Endothelial cell of umbilical vein (primary cell): ENCODE measurements at regions not wholly inside any gene's neighbourhood (a gene's known extent, or its start where the extent isn't known, plus 50 kb on each side); places are given as distances from the start of the nearest gene placed in this dataset.

Source experiments
- BruUV-seq: library from RNA; stranded (reverse); fragments of 400-500 nt; replicated peaks from 2 replicates; lab custom pipeline; 2021; lab: Mats Ljungman, UMichigan
- CTCF ChIA-PET: fragments of 300-600, 350-600 bp; sonication (Branson Sonifier 250); formaldehyde crosslinking; loops from one replicate; lab custom pipeline; 2021; ENCODE audit warnings: antibody characterized with exemption, inconsistent platforms; lab: Charles Lee
- POLR2A ChIA-PET: fragments of 300-600, 350-600 bp; sonication (Branson Sonifier 250); formaldehyde crosslinking; loops from one replicate; lab custom pipeline; 2021; ENCODE audit warnings: antibody characterized with exemption, inconsistent platforms; lab: Charles Lee
- DNase-seq: peaks from one replicate; pipeline ENCODE4 v3.0.0-alpha.2; 2011; ENCODE audit warnings: low read depth, low spot score
- FAIRE-seq: peaks from 2 replicates; lab custom pipeline; 2011; peaks lifted over from hg19 to GRCh38; lab: Jason Lieb, UNC
- H2AFZ ChIP-seq: 2 replicates; pipeline ENCODE4 v1.6.0; 2012; ENCODE audit warnings: low read depth, low read length, control low read depth, inconsistent platforms
- H3K27ac ChIP-seq: 2 replicates; pipeline ENCODE4 v1.5.1; 2011; ENCODE audit warnings: low read depth, mild to moderate bottlenecking, control low read depth, low read length, moderate library complexity; ENCODE audit not compliant: insufficient read depth
- H3K27me3 ChIP-seq, 2 experiments: 2 replicates each; pipeline versions ENCODE4 v1.6.0 to v1.6.1; 2011; ENCODE audit warnings: low read length in 2 of 2, mixed read lengths in 1 of 2; ENCODE audit not compliant: control insufficient read depth in 2 of 2, insufficient read depth in 2 of 2
- H3K36me3 ChIP-seq, 2 experiments: 2 replicates in 1 of 2; 3 replicates in 1 of 2; pipeline ENCODE4 v1.5.1; 2011; ENCODE audit warnings: low read length in 2 of 2, mild to moderate bottlenecking in 1 of 2, moderate library complexity in 1 of 2; ENCODE audit not compliant: control insufficient read depth in 2 of 2, insufficient read depth in 2 of 2; ENCODE audit errors: extremely low read depth in 1 of 2
- H3K4me1 ChIP-seq: 3 replicates; pipeline ENCODE4 v1.5.1; 2011; ENCODE audit warnings: mild to moderate bottlenecking, low read length; ENCODE audit not compliant: control insufficient read depth, insufficient read depth; ENCODE audit errors: extremely low read depth
- H3K4me2 ChIP-seq: 2 replicates; pipeline ENCODE4 v1.6.1; 2011; ENCODE audit warnings: low read length, control low read depth, mixed read lengths; ENCODE audit not compliant: insufficient read depth
- H3K4me3 ChIP-seq, 3 experiments: fragments of 200-600 bp in 1 of 3; sonication (generic), shearing (Covaris generic) in 1 of 3; replicated peaks in 1 of 3; 2 replicates each; pipeline ENCODE4 v1.5.1; 2011 to 2016; ENCODE audit warnings: control low read depth in 3 of 3, low read length in 3 of 3, mild to moderate bottlenecking in 2 of 3, inconsistent platforms in 1 of 3, low read depth in 1 of 3, moderate library complexity in 1 of 3; ENCODE audit not compliant: insufficient read depth in 1 of 3
- H3K79me2 ChIP-seq: 2 replicates; pipeline ENCODE4 v1.6.0; 2012; ENCODE audit warnings: low read length, inconsistent platforms; ENCODE audit not compliant: control insufficient read depth, insufficient read depth
- H3K9ac ChIP-seq: replicated peaks from 2 replicates; pipeline ENCODE3; 2011; ENCODE audit warnings: low read length, control low read depth; ENCODE audit not compliant: insufficient read depth; ENCODE audit errors: extremely low read depth
- H3K9me1 ChIP-seq: replicated peaks from 3 replicates; pipeline ENCODE4 v1.6.0; 2011; ENCODE audit warnings: mild to moderate bottlenecking, low read length; ENCODE audit not compliant: control insufficient read depth, insufficient read depth; ENCODE audit errors: extremely low read depth
- H3K9me3 ChIP-seq: replicated peaks from 2 replicates; pipeline ENCODE4 v1.5.1; 2012; ENCODE audit warnings: low read length, inconsistent platforms; ENCODE audit not compliant: control insufficient read depth, insufficient read depth
- H4K20me1 ChIP-seq: replicated peaks from 2 replicates; pipeline ENCODE3; 2011; ENCODE audit warnings: mild to moderate bottlenecking, low read length; ENCODE audit not compliant: control insufficient read depth, insufficient read depth; ENCODE audit errors: extremely low read depth
- CTCF ChIP-seq, 2 donors: IDR thresholded peaks; 1 replicate in 1 of 2; 2 replicates in 1 of 2; pipeline ENCODE4 v1.5.1; 2011; ENCODE audit warnings: low read length in 2 of 2, mild to moderate bottlenecking in 2 of 2, moderate library complexity in 2 of 2, control low read depth in 1 of 2, inconsistent platforms in 1 of 2, low read depth in 1 of 2; ENCODE audit not compliant: insufficient read depth in 1 of 2; ENCODE audit errors: extremely low read depth in 1 of 2
- EZH2 ChIP-seq: IDR thresholded peaks from 2 replicates; pipeline ENCODE4 v1.6.1; 2012; ENCODE audit warnings: borderline replicate concordance, low read depth, mild to moderate bottlenecking, moderate library complexity, low read length, inconsistent platforms; ENCODE audit not compliant: severe bottlenecking
- FOS ChIP-seq: IDR thresholded peaks from 2 replicates; pipeline ENCODE4 v1.6.1; 2011; ENCODE audit warnings: mild to moderate bottlenecking, low read length, moderate library complexity, borderline replicate concordance; ENCODE audit not compliant: insufficient read depth
- GATA2 ChIP-seq: IDR thresholded peaks from 2 replicates; pipeline ENCODE4 v1.7.0; 2011; ENCODE audit warnings: low read depth, mild to moderate bottlenecking, moderate library complexity, mixed read lengths, low read length; ENCODE audit not compliant: insufficient read length, insufficient read depth
- JUN ChIP-seq: IDR thresholded peaks from 2 replicates; pipeline ENCODE4 v1.6.1; 2011; ENCODE audit warnings: borderline replicate concordance, low read depth; ENCODE audit not compliant: insufficient read length, insufficient read depth
- MAX ChIP-seq: IDR thresholded peaks from 2 replicates; pipeline ENCODE4 v1.6.1; 2011; ENCODE audit not compliant: insufficient read depth, insufficient read length
- MYC ChIP-seq: IDR thresholded peaks from one replicate; pipeline ENCODE4 v1.6.1; 2011; ENCODE audit warnings: mild to moderate bottlenecking, low read depth, low read length
- POLR2A ChIP-seq: IDR thresholded peaks from 2 replicates; pipeline ENCODE4 v1.6.1; 2012; ENCODE audit warnings: low read depth, mild to moderate bottlenecking, control low read depth, low read length
- POLR2AphosphoS5 ChIP-seq: IDR thresholded peaks from 2 replicates; pipeline ENCODE4 v1.6.1; 2012; ENCODE audit warnings: low read depth, mild to moderate bottlenecking, control low read depth, low read length, moderate library complexity; ENCODE audit not compliant: insufficient read depth
- dilution Hi-C: fragments of 300-500 bp; cut with MboI; formaldehyde crosslinking; loops from one replicate; pipeline ENCODE4 v1.15.0; 2019; ENCODE audit warnings: low sequenced_read_pairs; ENCODE audit not compliant: extremely low pct_ligation_motif_present
- intact Hi-C: fragments of 100-400 bp; cut with micrococcal nuclease; formaldehyde crosslinking; loops from one replicate; pipeline ENCODE4 v1.10.0; 2022

GRCh38 chr3:157607826-157608405 is 104.7 kb upstream of the VEPH1 start:
- Histone ChIP-seq H3K79me2 (no peaks in the 10 kb centered on the region), H3K27me3 (no peaks in the 10 kb centered on the region), H3K27ac (no peak overlapping the region), H3K4me3 (no peak overlapping the region), H3K9me1 (no peaks in the 10 kb centered on the region), H3K4me2 (no peak overlapping the region), H3K36me3 (no peaks in the 10 kb centered on the region), H3K9ac (no peak overlapping the region), H4K20me1 (no peaks in the 10 kb centered on the region), H3K9me3 (no peaks in the 10 kb centered on the region), H2AFZ (no peak overlapping the region), H3K4me1 (no peaks in the 10 kb centered on the region)
- ChIA-PET CTCF (interaction anchor here (0.5 to 4.8 kb wide), 9 partner anchors 10 to 926 kb away, joined by 3 to 48 read pairs (median 8); no protein-coding TSS in a partner anchor), POLR2A (no interaction called here)
- no peak for DNase-seq
- no peak for TF ChIP-seq JUN
- TF ChIP-seq GATA2: no peak
- TF ChIP-seq MYC: no peak
- no peak for TF ChIP-seq FOS
- TF ChIP-seq POLR2A: no peak
- TF ChIP-seq EZH2: no peak
- no peak for TF ChIP-seq CTCF (IDR thresholded peaks at IDR 0.05; ENCODE audit: extremely low read depth in 1 of 2, insufficient read depth in 1 of 2, low read depth in 1 of 2, low read length in 2 of 2)
- TF ChIP-seq POLR2AphosphoS5: no peak
- no peak for TF ChIP-seq MAX
- BruUV-seq: no TSS peak
- dilution Hi-C loops (no loop called here), intact Hi-C loops (loop anchor here (2.0 kb wide), 3 partner anchors 75 to 925 kb away; no protein-coding TSS in a partner anchor)
- no peak for FAIRE-seq
